Suprapubic skin (tissue), 3 donors: ENCODE measurements at regions not wholly inside any gene's neighbourhood (a gene's known extent, or its start where the extent isn't known, plus 50 kb on each side); places are given as distances from the start of the nearest gene placed in this dataset.

ENCODE experiments used
- EP300 ChIP-seq: sonication (generic); formaldehyde crosslinking; IDR thresholded peaks from one replicate; pipeline ENCODE4 v1.6.1; 2017; ENCODE audit warnings: antibody characterized with exemption
- POLR2A ChIP-seq, 2 donors: fragments of 450-650 bp; IDR thresholded peaks; one replicate each; pipeline ENCODE4 v1.6.1; 2017; ENCODE audit warnings: antibody characterized with exemption in 2 of 2, mild to moderate bottlenecking in 2 of 2, moderate library complexity in 2 of 2
- TF ChIP-seq, protein P1 (sequence below), 2 donors: fragments of 200-600 bp in 1 of 2; fragments of 450-650 bp in 1 of 2; sonication (generic) in 1 of 2; IDR thresholded peaks; one replicate each; pipeline ENCODE4 v1.5.1; 2016 to 2019; ENCODE audit warnings: antibody characterized with exemption in 2 of 2, mild to moderate bottlenecking in 1 of 2, moderate library complexity in 1 of 2

DNA sequence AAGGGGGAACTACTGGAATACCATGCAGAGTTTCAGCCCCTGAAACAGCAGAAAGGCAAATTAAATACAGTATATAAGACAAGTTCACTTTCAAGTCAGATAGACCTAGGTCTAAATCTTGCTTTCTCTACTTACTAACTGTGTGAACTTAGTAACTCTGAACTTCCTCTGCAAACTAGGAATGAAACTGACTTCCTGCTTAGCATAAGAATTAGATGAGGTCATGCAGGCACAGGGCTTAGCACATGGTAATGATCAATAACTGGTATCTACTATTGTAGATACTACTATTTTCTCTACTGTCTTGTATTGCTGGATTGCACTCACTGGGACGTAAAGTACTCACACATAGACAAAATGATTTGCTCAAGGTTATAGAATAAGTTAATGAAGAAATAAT, 51.5 kb upstream of the MTNR1B start:
- TF ChIP-seq, protein P1, sequence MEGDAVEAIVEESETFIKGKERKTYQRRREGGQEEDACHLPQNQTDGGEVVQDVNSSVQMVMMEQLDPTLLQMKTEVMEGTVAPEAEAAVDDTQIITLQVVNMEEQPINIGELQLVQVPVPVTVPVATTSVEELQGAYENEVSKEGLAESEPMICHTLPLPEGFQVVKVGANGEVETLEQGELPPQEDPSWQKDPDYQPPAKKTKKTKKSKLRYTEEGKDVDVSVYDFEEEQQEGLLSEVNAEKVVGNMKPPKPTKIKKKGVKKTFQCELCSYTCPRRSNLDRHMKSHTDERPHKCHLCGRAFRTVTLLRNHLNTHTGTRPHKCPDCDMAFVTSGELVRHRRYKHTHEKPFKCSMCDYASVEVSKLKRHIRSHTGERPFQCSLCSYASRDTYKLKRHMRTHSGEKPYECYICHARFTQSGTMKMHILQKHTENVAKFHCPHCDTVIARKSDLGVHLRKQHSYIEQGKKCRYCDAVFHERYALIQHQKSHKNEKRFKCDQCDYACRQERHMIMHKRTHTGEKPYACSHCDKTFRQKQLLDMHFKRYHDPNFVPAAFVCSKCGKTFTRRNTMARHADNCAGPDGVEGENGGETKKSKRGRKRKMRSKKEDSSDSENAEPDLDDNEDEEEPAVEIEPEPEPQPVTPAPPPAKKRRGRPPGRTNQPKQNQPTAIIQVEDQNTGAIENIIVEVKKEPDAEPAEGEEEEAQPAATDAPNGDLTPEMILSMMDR (IDR thresholded peaks at IDR 0.05): no peak
- TF ChIP-seq POLR2A (IDR thresholded peaks at IDR 0.05) (no peak), EP300 (no peak)
